Prostate gland (tissue), 2 donors: ENCODE measurements at regions not wholly inside any gene's neighbourhood (a gene's known extent, or its start where the extent isn't known, plus 50 kb on each side); places are given as distances from the start of the nearest gene placed in this dataset.

Experiments
- CTCF ChIP-seq, 4 experiments: fragments of 200-600 bp in 2 of 4; fragments of 450-650 bp in 2 of 4; sonication (generic) in 2 of 4; IDR thresholded peaks; 1 replicate in 3 of 4; 2 replicates in 1 of 4; pipeline ENCODE4 v1.5.1; 2016 to 2019; ENCODE audit warnings: antibody characterized with exemption in 4 of 4, mild to moderate bottlenecking in 2 of 4, moderate library complexity in 2 of 4
- POLR2AphosphoS5 ChIP-seq: sonication (generic); formaldehyde crosslinking; IDR thresholded peaks from one replicate; pipeline ENCODE4 v1.6.1; 2017; ENCODE audit warnings: antibody characterized with exemption

GRCh38 chrY:7285388-7285787 is 373.8 kb upstream of the AMELY start:
- no peak for TF ChIP-seq CTCF (IDR thresholded peaks at IDR 0.05)
- TF ChIP-seq POLR2AphosphoS5 = no peak
